ENCODE measurements at regions not wholly inside any gene's neighbourhood (a gene's known extent, or its start where the extent isn't known, plus 50 kb on each side); places are given as distances from the start of the nearest gene placed in this dataset.
"Not testable (repeated sequence)": the region's sequence is repeated elsewhere in the genome, so short reads cannot be mapped to it uniquely, and the experiment has no call there.

- no peak for DNase-seq
These were observed 108.1 kb downstream of the ZFAND4 start for GRCh38 chr10:45564303-45564959.

- no peak for DNase-seq
These were observed 110.6 kb downstream of the ZFAND4 start for GRCh38 chr10:45561952-45562351.

GRCh38 chr10:45560262-45560661 is 112.3 kb downstream of the ZFAND4 start:
- no peak for DNase-seq

GRCh38 chr10:45558425-45558824 is 114.1 kb downstream of the ZFAND4 start:
- no peak for DNase-seq

- DNase-seq = no peak
These were observed 115.2 kb downstream of the ZFAND4 start for GRCh38 chr10:45557275-45557905.

GRCh38 chr10:45555795-45556194 is 116.8 kb downstream of the ZFAND4 start:
- no peak for DNase-seq

GRCh38 chr10:45555332-45555731 is 117.2 kb downstream of the ZFAND4 start:
- not testable (repeated sequence) for DNase-seq

- DNase-seq = no peak
These were observed 119.0 kb downstream of the ZFAND4 start for GRCh38 chr10:45553613-45554012.

GRCh38 chr10:45553155-45553554 is 119.4 kb downstream of the ZFAND4 start:
- no peak for DNase-seq

GRCh38 chr10:45552476-45552875 is 120.1 kb downstream of the ZFAND4 start:
- DNase-seq = no peak

GRCh38 chr10:45550903-45551786 is 121.4 kb downstream of the ZFAND4 start:
- DNase-seq = no peak

- DNase-seq = no peak
These were observed 124.5 kb downstream of the ZFAND4 start for GRCh38 chr10:45548068-45548467.

- no peak for DNase-seq
These were observed 125.4 kb downstream of the ZFAND4 start for GRCh38 chr10:45547207-45547606.

- DNase-seq = no peak
These were observed 127.4 kb downstream of the ZFAND4 start for GRCh38 chr10:45545150-45545549.

GRCh38 chr10:45544191-45544590 is 128.4 kb downstream of the ZFAND4 start:
- no peak for DNase-seq

GRCh38 chr10:45541032-45541431 is 131.5 kb downstream of the ZFAND4 start:
- not testable (repeated sequence) for DNase-seq

- not testable (repeated sequence) for DNase-seq
These were observed 132.0 kb downstream of the ZFAND4 start for GRCh38 chr10:45540589-45540988.

- DNase-seq = not testable (repeated sequence)
These were observed 133.0 kb downstream of the ZFAND4 start for GRCh38 chr10:45539569-45539968.

GRCh38 chr10:45534572-45534971 is 138.0 kb downstream of the ZFAND4 start:
- no peak for DNase-seq

- DNase-seq = no peak
These were observed 140.1 kb downstream of the ZFAND4 start for GRCh38 chr10:45532480-45532879.

GRCh38 chr10:45526309-45526905 is 146.2 kb downstream of the ZFAND4 start:
- no peak for DNase-seq

- DNase-seq = no peak
These were observed 146.5 kb downstream of the ALOX5 start for GRCh38 chr10:45520476-45520875.

- no peak for DNase-seq
These were observed 144.7 kb downstream of the ALOX5 start for GRCh38 chr10:45518741-45519140.

Measured in hindlimb muscle (tissue), 1 donor.